HL-60 (cell line): ENCODE measurements at regions not wholly inside any gene's neighbourhood (a gene's known extent, or its start where the extent isn't known, plus 50 kb on each side); places are given as distances from the start of the nearest gene placed in this dataset.

Source experiments
- GABPA ChIP-seq: IDR thresholded peaks from 2 replicates; pipeline ENCODE4 v1.6.1; 2012; ENCODE audit warnings: low read depth
- POLR2AphosphoS5 ChIP-seq: IDR thresholded peaks from 2 replicates; pipeline ENCODE4 v1.6.1; 2012; ENCODE audit warnings: low read depth
- TF ChIP-seq, protein P1 (sequence below): IDR thresholded peaks from one replicate; pipeline ENCODE4 v1.5.1; 2011; ENCODE audit warnings: low read length, control low read depth, inconsistent platforms; ENCODE audit not compliant: insufficient read depth
- TF ChIP-seq, protein P2 (sequence below): IDR thresholded peaks from 2 replicates; pipeline ENCODE4 v1.6.1; 2012; ENCODE audit warnings: low read depth; ENCODE audit not compliant: insufficient replicate concordance

DNA sequence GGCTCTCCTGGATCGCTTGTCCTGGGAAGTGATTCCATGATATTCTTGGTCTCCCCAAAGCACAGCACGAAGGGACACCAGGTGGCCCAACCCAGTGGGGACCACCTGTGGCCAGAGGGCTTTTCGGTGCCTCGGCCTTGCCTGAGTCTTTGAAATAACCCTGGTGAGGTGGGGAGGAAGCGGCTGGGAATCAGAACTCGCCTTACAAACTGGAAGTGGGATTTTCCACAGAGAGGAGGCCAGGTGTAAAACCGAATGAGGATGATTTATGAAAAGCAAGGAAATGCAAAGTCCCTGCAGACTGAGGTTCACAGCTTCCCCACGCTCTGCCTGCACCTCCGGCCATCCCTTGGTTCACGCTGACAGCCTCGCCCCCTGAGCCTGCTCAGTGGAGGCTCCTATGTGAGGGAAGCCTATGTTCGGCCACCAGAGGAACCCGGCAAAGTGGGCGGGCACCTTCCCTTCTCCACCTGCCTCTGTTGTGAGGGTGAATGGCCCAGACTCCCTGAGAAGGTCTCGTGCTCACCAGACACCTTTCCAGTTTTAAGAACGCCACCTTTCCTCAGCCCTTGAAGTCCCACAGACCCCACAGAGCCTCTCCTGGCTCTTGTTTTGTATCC is 133.8 kb upstream of the CST7 start:
- TF ChIP-seq, protein P1, sequence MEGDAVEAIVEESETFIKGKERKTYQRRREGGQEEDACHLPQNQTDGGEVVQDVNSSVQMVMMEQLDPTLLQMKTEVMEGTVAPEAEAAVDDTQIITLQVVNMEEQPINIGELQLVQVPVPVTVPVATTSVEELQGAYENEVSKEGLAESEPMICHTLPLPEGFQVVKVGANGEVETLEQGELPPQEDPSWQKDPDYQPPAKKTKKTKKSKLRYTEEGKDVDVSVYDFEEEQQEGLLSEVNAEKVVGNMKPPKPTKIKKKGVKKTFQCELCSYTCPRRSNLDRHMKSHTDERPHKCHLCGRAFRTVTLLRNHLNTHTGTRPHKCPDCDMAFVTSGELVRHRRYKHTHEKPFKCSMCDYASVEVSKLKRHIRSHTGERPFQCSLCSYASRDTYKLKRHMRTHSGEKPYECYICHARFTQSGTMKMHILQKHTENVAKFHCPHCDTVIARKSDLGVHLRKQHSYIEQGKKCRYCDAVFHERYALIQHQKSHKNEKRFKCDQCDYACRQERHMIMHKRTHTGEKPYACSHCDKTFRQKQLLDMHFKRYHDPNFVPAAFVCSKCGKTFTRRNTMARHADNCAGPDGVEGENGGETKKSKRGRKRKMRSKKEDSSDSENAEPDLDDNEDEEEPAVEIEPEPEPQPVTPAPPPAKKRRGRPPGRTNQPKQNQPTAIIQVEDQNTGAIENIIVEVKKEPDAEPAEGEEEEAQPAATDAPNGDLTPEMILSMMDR = no peak
- TF ChIP-seq GABPA (no peak), POLR2AphosphoS5 (no peak)
- TF ChIP-seq, protein P2, sequence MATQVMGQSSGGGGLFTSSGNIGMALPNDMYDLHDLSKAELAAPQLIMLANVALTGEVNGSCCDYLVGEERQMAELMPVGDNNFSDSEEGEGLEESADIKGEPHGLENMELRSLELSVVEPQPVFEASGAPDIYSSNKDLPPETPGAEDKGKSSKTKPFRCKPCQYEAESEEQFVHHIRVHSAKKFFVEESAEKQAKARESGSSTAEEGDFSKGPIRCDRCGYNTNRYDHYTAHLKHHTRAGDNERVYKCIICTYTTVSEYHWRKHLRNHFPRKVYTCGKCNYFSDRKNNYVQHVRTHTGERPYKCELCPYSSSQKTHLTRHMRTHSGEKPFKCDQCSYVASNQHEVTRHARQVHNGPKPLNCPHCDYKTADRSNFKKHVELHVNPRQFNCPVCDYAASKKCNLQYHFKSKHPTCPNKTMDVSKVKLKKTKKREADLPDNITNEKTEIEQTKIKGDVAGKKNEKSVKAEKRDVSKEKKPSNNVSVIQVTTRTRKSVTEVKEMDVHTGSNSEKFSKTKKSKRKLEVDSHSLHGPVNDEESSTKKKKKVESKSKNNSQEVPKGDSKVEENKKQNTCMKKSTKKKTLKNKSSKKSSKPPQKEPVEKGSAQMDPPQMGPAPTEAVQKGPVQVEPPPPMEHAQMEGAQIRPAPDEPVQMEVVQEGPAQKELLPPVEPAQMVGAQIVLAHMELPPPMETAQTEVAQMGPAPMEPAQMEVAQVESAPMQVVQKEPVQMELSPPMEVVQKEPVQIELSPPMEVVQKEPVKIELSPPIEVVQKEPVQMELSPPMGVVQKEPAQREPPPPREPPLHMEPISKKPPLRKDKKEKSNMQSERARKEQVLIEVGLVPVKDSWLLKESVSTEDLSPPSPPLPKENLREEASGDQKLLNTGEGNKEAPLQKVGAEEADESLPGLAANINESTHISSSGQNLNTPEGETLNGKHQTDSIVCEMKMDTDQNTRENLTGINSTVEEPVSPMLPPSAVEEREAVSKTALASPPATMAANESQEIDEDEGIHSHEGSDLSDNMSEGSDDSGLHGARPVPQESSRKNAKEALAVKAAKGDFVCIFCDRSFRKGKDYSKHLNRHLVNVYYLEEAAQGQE = no peak
